Liver (tissue), 8 donors: ENCODE measurements at regions not wholly inside any gene's neighbourhood (a gene's known extent, or its start where the extent isn't known, plus 50 kb on each side); places are given as distances from the start of the nearest gene placed in this dataset.

Experiments
- DNase-seq: peaks from one replicate; pipeline ENCODE4 v3.0.0-alpha.2; 2017; ENCODE audit warnings: low spot score
- H3K27ac ChIP-seq, 2 donors: one replicate each; pipeline ENCODE4 v1.7.0; 2013; ENCODE audit warnings: inconsistent platforms in 2 of 2, low read length in 2 of 2, control low read depth in 1 of 2, low read depth in 1 of 2, mild to moderate bottlenecking in 1 of 2
- H3K27me3 ChIP-seq, 4 donors: one replicate each; pipeline versions ENCODE4 v1.6.1 to v1.7.0; 2013; ENCODE audit warnings: low read length in 3 of 4, inconsistent platforms in 1 of 4, mild to moderate bottlenecking in 1 of 4, moderate library complexity in 1 of 4; ENCODE audit not compliant: control insufficient read depth in 4 of 4, insufficient read depth in 4 of 4
- H3K36me3 ChIP-seq, 4 donors: one replicate each; pipeline versions ENCODE4 v1.6.1 to v1.7.0; 2013; ENCODE audit warnings: low read length in 3 of 4, mild to moderate bottlenecking in 3 of 4, low read depth in 1 of 4, moderate library complexity in 1 of 4; ENCODE audit not compliant: control insufficient read depth in 4 of 4, insufficient read depth in 3 of 4
- H3K4me1 ChIP-seq, 4 donors: one replicate each; pipeline versions ENCODE4 v1.6.1 to v1.7.0; 2013; ENCODE audit warnings: low read length in 3 of 4, mild to moderate bottlenecking in 3 of 4, moderate library complexity in 1 of 4; ENCODE audit not compliant: control insufficient read depth in 4 of 4, insufficient read depth in 4 of 4
- H3K4me3 ChIP-seq, 3 donors: one replicate each; pipeline versions ENCODE4 v1.6.1 to v1.7.0; 2013; ENCODE audit warnings: low read length in 3 of 3, control low read depth in 1 of 3, low read depth in 1 of 3, mild to moderate bottlenecking in 1 of 3
- H3K9ac ChIP-seq, 2 donors: one replicate each; pipeline ENCODE4 v1.7.0; 2013; ENCODE audit warnings: low read length in 2 of 2, mild to moderate bottlenecking in 2 of 2, moderate library complexity in 2 of 2, control low read depth in 1 of 2, low read depth in 1 of 2
- H3K9me3 ChIP-seq, 4 donors: one replicate each; pipeline versions ENCODE4 v1.6.1 to v1.7.0; 2013; ENCODE audit warnings: low read length in 3 of 4; ENCODE audit not compliant: control insufficient read depth in 4 of 4
- ATF3 ChIP-seq: IDR thresholded peaks from 2 replicates; pipeline ENCODE4 v1.6.1; 2016; ENCODE audit warnings: antibody characterized with exemption
- CTCF ChIP-seq: fragments of 150-350 bp; IDR thresholded peaks from 2 replicates; pipeline ENCODE4 v1.5.1; 2017; ENCODE audit warnings: improper control_type of control experiment, low read depth, low read length; ENCODE audit not compliant: missing input control
- FOXA1 ChIP-seq: IDR thresholded peaks from 2 replicates; pipeline ENCODE4 v1.6.1; 2016; ENCODE audit warnings: antibody characterized with exemption
- FOXA2 ChIP-seq: IDR thresholded peaks from 2 replicates; pipeline ENCODE4 v1.6.1; 2016; ENCODE audit warnings: antibody characterized with exemption
- HNF4G ChIP-seq: IDR thresholded peaks from 2 replicates; pipeline ENCODE4 v1.6.1; 2016; ENCODE audit warnings: antibody characterized with exemption
- JUND ChIP-seq, 2 donors: IDR thresholded peaks; 2 replicates each; pipeline ENCODE4 v1.6.1; 2016; ENCODE audit warnings: antibody characterized with exemption in 2 of 2
- MAX ChIP-seq: IDR thresholded peaks from 2 replicates; pipeline ENCODE4 v1.6.1; 2016; ENCODE audit warnings: antibody characterized with exemption
- REST ChIP-seq: IDR thresholded peaks from 2 replicates; pipeline ENCODE4 v1.6.1; 2016; ENCODE audit warnings: antibody characterized with exemption, mild to moderate bottlenecking
- RXRA ChIP-seq, 2 donors: IDR thresholded peaks; 2 replicates each; pipeline ENCODE4 v1.6.1; 2017 to 2018; ENCODE audit warnings: antibody characterized with exemption in 2 of 2, mild to moderate bottlenecking in 1 of 2
- SP1 ChIP-seq: IDR thresholded peaks from 2 replicates; pipeline ENCODE4 v1.6.1; 2018; ENCODE audit warnings: antibody characterized with exemption, mild to moderate bottlenecking
- TAF1 ChIP-seq: conservative IDR thresholded peaks from 2 replicates; pipeline ENCODE4 v1.6.1; 2016; ENCODE audit warnings: antibody characterized with exemption, mild to moderate bottlenecking
- YY1 ChIP-seq: IDR thresholded peaks from 2 replicates; pipeline ENCODE4 v1.6.1; 2016; ENCODE audit warnings: antibody characterized with exemption, mild to moderate bottlenecking
- ZBTB33 ChIP-seq: IDR thresholded peaks from 2 replicates; pipeline ENCODE4 v1.6.1; 2016; ENCODE audit warnings: antibody characterized with exemption
- WGBS: extraction: QIAGEN DNeasy Blood & Tissue Kit; methylation state at CpG from one replicate; pipeline ENCODE4 v1.1.7; 2013; 5-methylcytosine and 5-hydroxymethylcytosine counted together
- donor health status: healthy.
- donor health status: healthy.
- donor health status: healthy.
- donor health status: healthy.
- donor health status: healthy.

GRCh38 chr3:154872074-154872473, 208.0 kb upstream of the MME start:
- TF ChIP-seq SP1 (no peak), MAX (no peak), FOXA2 (no peak), ZBTB33 (no peak), TAF1 (no peak)
- 68% methylated on average over 6 of the region's 6 CpGs for WGBS
- H3K9ac ChIP-seq: no peak overlapping the region
- DNase-seq: no peak
- H3K9me3 ChIP-seq: no peaks in the 10 kb centered on the region
- H3K36me3 ChIP-seq: no peaks in the 10 kb centered on the region
- H3K27ac ChIP-seq: no peak overlapping the region
- H3K4me1 ChIP-seq: no peaks in the 10 kb centered on the region
- no peak overlapping the region for H3K4me3 ChIP-seq
- no peaks in the 10 kb centered on the region for H3K27me3 ChIP-seq

- no peak for DNase-seq
These were observed 215.2 kb upstream of the MME start for GRCh38 chr3:154864947-154865346.

More at GRCh38 chr3:154864947-154865346, 215.2 kb upstream of the MME start:
- no peak for TF ChIP-seq SP1
- TF ChIP-seq REST: no peak
- no peak for TF ChIP-seq JUND (IDR thresholded peaks at IDR 0.05)
- TF ChIP-seq ATF3: no peak
- no peak for TF ChIP-seq YY1
- no peak for TF ChIP-seq FOXA1
- no peak for TF ChIP-seq RXRA (IDR thresholded peaks at IDR 0.05)
- TF ChIP-seq HNF4G: no peak
- TF ChIP-seq CTCF: no peak
- no peaks in the 10 kb centered on the region for H3K9me3 ChIP-seq
- no peak overlapping the region for H3K4me3 ChIP-seq
- H3K27me3 ChIP-seq: no peaks in the 10 kb centered on the region
- 53% methylated on average over 1 of the region's 1 CpG for WGBS
- no peak overlapping the region for H3K9ac ChIP-seq
- H3K36me3 ChIP-seq: no peaks in the 10 kb centered on the region
- no peak overlapping the region for H3K27ac ChIP-seq
- no peaks in the 10 kb centered on the region for H3K4me1 ChIP-seq
